Endothelial cell of umbilical vein (primary cell): ENCODE measurements at regions not wholly inside any gene's neighbourhood (a gene's known extent, or its start where the extent isn't known, plus 50 kb on each side); places are given as distances from the start of the nearest gene placed in this dataset.

Experiments
- EZH2 ChIP-seq: IDR thresholded peaks from 2 replicates; pipeline ENCODE4 v1.6.1; 2012; ENCODE audit warnings: borderline replicate concordance, low read depth, mild to moderate bottlenecking, moderate library complexity, low read length, inconsistent platforms; ENCODE audit not compliant: severe bottlenecking
- JUN ChIP-seq: IDR thresholded peaks from 2 replicates; pipeline ENCODE4 v1.6.1; 2011; ENCODE audit warnings: borderline replicate concordance, low read depth; ENCODE audit not compliant: insufficient read length, insufficient read depth
- MYC ChIP-seq: IDR thresholded peaks from one replicate; pipeline ENCODE4 v1.6.1; 2011; ENCODE audit warnings: mild to moderate bottlenecking, low read depth, low read length
- POLR2A ChIP-seq: IDR thresholded peaks from 2 replicates; pipeline ENCODE4 v1.6.1; 2012; ENCODE audit warnings: low read depth, mild to moderate bottlenecking, control low read depth, low read length
- POLR2AphosphoS5 ChIP-seq: IDR thresholded peaks from 2 replicates; pipeline ENCODE4 v1.6.1; 2012; ENCODE audit warnings: low read depth, mild to moderate bottlenecking, control low read depth, low read length, moderate library complexity; ENCODE audit not compliant: insufficient read depth
- TF ChIP-seq, protein P1 (sequence below), 2 donors: IDR thresholded peaks; 1 replicate in 1 of 2; 2 replicates in 1 of 2; pipeline ENCODE4 v1.5.1; 2011; ENCODE audit warnings: low read length in 2 of 2, mild to moderate bottlenecking in 2 of 2, moderate library complexity in 2 of 2, control low read depth in 1 of 2, inconsistent platforms in 1 of 2, low read depth in 1 of 2; ENCODE audit not compliant: insufficient read depth in 1 of 2; ENCODE audit errors: extremely low read depth in 1 of 2

DNA sequence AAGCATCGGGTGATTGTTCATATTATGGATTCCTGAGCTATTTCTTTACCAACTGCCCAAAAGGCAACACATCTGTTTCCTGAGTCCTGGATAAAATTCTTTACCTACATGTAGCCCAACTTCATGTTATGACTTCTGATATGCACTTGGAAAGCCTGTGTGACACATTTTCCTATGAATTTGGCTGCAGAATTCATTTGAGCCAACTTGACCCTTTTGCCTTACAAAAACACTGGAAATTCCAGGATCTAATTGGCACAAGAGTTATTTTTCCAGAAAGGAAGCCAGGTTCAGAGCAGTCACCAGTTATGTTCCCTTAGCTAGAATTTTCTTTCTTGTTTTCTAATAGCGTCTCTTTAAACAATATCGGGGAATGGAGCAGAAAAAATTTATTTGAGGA lies 202.5 kb upstream of the LRIG3 start:
- TF ChIP-seq, protein P1, sequence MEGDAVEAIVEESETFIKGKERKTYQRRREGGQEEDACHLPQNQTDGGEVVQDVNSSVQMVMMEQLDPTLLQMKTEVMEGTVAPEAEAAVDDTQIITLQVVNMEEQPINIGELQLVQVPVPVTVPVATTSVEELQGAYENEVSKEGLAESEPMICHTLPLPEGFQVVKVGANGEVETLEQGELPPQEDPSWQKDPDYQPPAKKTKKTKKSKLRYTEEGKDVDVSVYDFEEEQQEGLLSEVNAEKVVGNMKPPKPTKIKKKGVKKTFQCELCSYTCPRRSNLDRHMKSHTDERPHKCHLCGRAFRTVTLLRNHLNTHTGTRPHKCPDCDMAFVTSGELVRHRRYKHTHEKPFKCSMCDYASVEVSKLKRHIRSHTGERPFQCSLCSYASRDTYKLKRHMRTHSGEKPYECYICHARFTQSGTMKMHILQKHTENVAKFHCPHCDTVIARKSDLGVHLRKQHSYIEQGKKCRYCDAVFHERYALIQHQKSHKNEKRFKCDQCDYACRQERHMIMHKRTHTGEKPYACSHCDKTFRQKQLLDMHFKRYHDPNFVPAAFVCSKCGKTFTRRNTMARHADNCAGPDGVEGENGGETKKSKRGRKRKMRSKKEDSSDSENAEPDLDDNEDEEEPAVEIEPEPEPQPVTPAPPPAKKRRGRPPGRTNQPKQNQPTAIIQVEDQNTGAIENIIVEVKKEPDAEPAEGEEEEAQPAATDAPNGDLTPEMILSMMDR (IDR thresholded peaks at IDR 0.05; ENCODE audit: extremely low read depth in 1 of 2, insufficient read depth in 1 of 2, low read depth in 1 of 2, low read length in 2 of 2) = no peak
- TF ChIP-seq JUN = peak; percentile 61
- no peak for TF ChIP-seq EZH2
- no peak for TF ChIP-seq MYC
- TF ChIP-seq POLR2A = no peak
- TF ChIP-seq POLR2AphosphoS5 = no peak
